GM06990 (cell line): ENCODE measurements at regions not wholly inside any gene's neighbourhood (a gene's known extent, or its start where the extent isn't known, plus 50 kb on each side); places are given as distances from the start of the nearest gene placed in this dataset.

Experiments used
- DNase-seq: peaks from one replicate; pipeline ENCODE4 v3.0.0-alpha.2; 2011; ENCODE audit not compliant: insufficient read length; ENCODE audit errors: extremely low read depth
- H3K27me3 ChIP-seq: replicated peaks from 2 replicates; pipeline ENCODE4 v1.6.0; 2011; ENCODE audit warnings: low read length; ENCODE audit not compliant: control insufficient read depth, insufficient read depth
- H3K36me3 ChIP-seq: 2 replicates; pipeline ENCODE4 v1.5.1; 2011; ENCODE audit warnings: low read length; ENCODE audit not compliant: control insufficient read depth, insufficient read depth
- H3K4me3 ChIP-seq: replicated peaks from 2 replicates; pipeline ENCODE4 v1.5.1; 2011; ENCODE audit warnings: low read depth, mild to moderate bottlenecking, control low read depth, low read length
- CTCF ChIP-seq: IDR thresholded peaks from 2 replicates; pipeline ENCODE4 v1.5.1; 2011; ENCODE audit warnings: low read length, control low read depth, mild to moderate bottlenecking, inconsistent platforms; ENCODE audit not compliant: insufficient read depth, poor library complexity, severe bottlenecking

DNA sequence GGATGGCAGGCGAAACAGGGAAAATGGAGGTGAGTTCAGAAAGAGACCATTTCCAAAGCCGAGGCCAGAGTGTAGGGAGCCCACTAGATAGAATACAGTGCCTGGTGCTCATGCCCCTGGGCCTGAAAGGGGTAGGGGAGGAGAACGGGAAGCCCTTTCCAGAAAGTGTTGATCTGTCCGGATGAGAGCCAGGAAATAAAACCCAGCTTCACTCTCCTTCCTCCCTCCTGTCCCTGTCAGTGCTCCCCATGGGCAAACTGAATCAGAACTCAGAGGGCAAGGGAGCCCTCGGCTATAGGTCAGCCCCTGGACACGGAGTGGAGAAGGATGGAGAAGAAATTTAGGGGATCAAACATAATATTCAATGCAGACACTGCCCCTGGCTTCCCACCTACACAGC, 57.7 kb upstream of the RPL38 start:
- Histone ChIP-seq H3K27me3 (no peaks in the 10 kb centered on the region), H3K4me3 (no peak overlapping the region), H3K36me3 (no peaks in the 10 kb centered on the region)
- TF ChIP-seq CTCF = no peak
- DNase-seq = no peak

DNA sequence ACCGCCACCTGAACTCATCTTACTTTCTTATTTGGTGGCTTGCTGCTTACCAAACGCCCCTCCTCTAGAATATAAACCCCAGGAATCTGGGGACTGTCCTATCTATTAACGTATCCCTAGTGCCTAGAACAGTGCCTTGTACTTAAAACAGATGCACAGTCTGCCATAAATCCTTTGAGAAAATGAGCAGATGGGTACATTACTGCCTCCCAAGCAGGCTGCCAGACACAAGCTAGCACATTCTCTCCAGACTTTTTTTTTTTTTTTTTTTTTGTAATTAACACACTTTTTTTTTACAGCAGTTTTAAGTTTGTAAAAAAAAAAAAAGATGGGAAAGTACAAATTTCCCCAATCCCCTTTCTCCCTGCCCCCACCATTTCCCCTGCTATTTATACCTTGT, 57.3 kb upstream of the RPL38 start:
- Histone ChIP-seq H3K36me3 (no peaks in the 10 kb centered on the region), H3K27me3 (no peaks in the 10 kb centered on the region), H3K4me3 (no peak overlapping the region)
- DNase-seq = no peak
- TF ChIP-seq CTCF = no peak

- no peak overlapping the region for H3K4me3 ChIP-seq
- H3K27me3 ChIP-seq = no peaks in the 10 kb centered on the region
- H3K36me3 ChIP-seq = no peaks in the 10 kb centered on the region
- no peak for TF ChIP-seq CTCF
- no peak for DNase-seq
Observed at GRCh38 chr17:74147056-74147835, 56.2 kb upstream of the RPL38 start.

DNA sequence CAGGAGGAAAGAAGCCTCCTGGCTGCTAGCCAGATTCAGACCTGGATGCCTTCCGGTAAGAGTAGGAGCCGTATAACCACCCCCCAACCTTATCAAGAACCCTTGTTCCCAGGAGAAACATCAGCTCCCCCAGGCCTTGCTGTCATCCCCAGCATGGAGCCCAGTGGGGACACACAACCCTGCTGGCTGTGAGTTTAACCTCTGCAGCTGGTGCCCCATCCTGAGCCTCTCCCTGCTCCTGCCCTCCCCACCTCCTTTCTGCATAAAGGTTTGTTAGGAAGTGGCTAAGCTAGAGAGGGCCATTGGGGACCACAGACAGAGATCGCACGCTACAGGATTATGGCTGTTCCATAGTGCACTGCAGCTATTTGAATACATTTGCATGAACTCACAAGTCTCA, 55.5 kb upstream of the RPL38 start:
- Histone ChIP-seq H3K27me3 (no peaks in the 10 kb centered on the region), H3K36me3 (no peaks in the 10 kb centered on the region), H3K4me3 (no peak overlapping the region)
- DNase-seq = no peak
- no peak for TF ChIP-seq CTCF

GRCh38 chr17:74148446-74148845, 55.0 kb upstream of the RPL38 start:
- no peaks in the 10 kb centered on the region for H3K36me3 ChIP-seq
- H3K27me3 ChIP-seq = no peaks in the 10 kb centered on the region
- DNase-seq = no peak
- H3K4me3 ChIP-seq = no peak overlapping the region
- TF ChIP-seq CTCF = no peak
